SW 1271 (cell line): ENCODE measurements at regions not wholly inside any gene's neighbourhood (a gene's known extent, or its start where the extent isn't known, plus 50 kb on each side); places are given as distances from the start of the nearest gene placed in this dataset.
"Not testable (repeated sequence)": the region's sequence is repeated elsewhere in the genome, so short reads cannot be mapped to it uniquely, and the experiment has no call there.

Experiments used
- DNase-seq, 2 experiments: peaks; one replicate each; lab custom pipeline; 2025; lab: John Stamatoyannopoulos, UW

- DNase-seq, result no peak
These were observed 84.6 kb downstream of the BTG1 start for GRCh38 chr12:92061061-92061460.

GRCh38 chr12:92059960-92060359, 85.7 kb downstream of the BTG1 start:
- DNase-seq, result no peak

- no peak for DNase-seq
These were observed 87.0 kb downstream of the BTG1 start for GRCh38 chr12:92058664-92059063.

GRCh38 chr12:92056756-92057155, 88.9 kb downstream of the BTG1 start:
- DNase-seq, result not testable (repeated sequence)

- DNase-seq, result no peak
These were observed 89.4 kb downstream of the BTG1 start for GRCh38 chr12:92056290-92056689.

- no peak for DNase-seq
These were observed 89.8 kb downstream of the BTG1 start for GRCh38 chr12:92055877-92056276.

- DNase-seq, result no peak
These were observed 94.2 kb downstream of the BTG1 start for GRCh38 chr12:92051441-92051840.

GRCh38 chr12:92049403-92049802, 96.2 kb downstream of the BTG1 start:
- DNase-seq, result no peak

GRCh38 chr12:92047393-92047826, 98.2 kb downstream of the BTG1 start:
- no peak for DNase-seq

- no peak for DNase-seq
These were observed 98.9 kb downstream of the BTG1 start for GRCh38 chr12:92046557-92047392.

- no peak for DNase-seq
These were observed 99.8 kb downstream of the BTG1 start for GRCh38 chr12:92045852-92046251.

- DNase-seq, result no peak
These were observed 101.2 kb downstream of the BTG1 start for GRCh38 chr12:92044435-92044834.

GRCh38 chr12:92042791-92043531, 102.7 kb downstream of the BTG1 start:
- DNase-seq, result no peak

- DNase-seq, result peak in 1 of 2 experiments; percentile 6
These were observed 103.9 kb downstream of the BTG1 start for GRCh38 chr12:92041742-92042141.

- no peak for DNase-seq
These were observed 106.6 kb downstream of the BTG1 start for GRCh38 chr12:92039046-92039445.

GRCh38 chr12:92038476-92038875, 107.2 kb downstream of the BTG1 start:
- no peak for DNase-seq

GRCh38 chr12:92036771-92037453, 108.7 kb downstream of the BTG1 start:
- no peak for DNase-seq

GRCh38 chr12:92036061-92036620, 109.5 kb downstream of the BTG1 start:
- no peak for DNase-seq

GRCh38 chr12:92035477-92035876, 110.2 kb downstream of the BTG1 start:
- no peak for DNase-seq

GRCh38 chr12:92034858-92035401, 110.7 kb downstream of the BTG1 start:
- no peak for DNase-seq

- DNase-seq, result no peak
These were observed 111.6 kb downstream of the BTG1 start for GRCh38 chr12:92034083-92034482.

GRCh38 chr12:92032965-92033364, 112.7 kb downstream of the BTG1 start:
- no peak for DNase-seq
